ENCODE measurements at regions not wholly inside any gene's neighbourhood (a gene's known extent, or its start where the extent isn't known, plus 50 kb on each side); places are given as distances from the start of the nearest gene placed in this dataset.

DNA sequence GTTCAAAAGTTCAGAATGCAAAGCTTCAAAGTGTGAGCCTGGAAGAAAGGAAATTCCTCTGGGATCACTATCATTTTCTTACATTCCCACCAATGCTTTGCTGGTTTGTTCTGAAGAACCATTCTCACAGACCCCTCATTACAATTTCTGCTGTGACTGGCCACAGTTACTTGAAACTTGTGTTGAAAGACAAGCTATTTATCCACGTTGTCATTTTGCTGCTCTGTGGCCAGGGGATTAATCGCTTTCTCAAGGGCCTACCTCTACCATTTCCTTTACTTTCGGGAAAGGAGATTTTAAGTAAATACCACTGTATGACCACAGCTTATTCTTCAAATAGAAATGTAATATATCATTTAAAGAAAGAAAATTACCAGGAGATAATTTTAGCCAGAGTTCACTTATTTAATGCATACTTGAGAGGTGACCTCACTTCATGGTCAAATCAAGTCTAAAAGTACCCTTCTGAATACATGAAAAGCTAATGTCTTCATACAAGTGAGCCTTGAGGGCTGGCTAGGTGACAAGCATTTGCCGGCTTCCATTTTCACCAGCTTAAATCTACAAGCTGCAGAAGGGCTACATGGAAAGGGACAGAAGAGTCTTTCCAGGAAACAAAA, 69.8 kb upstream of the ROBO2 start:
- DNase-seq, result no peak

DNA sequence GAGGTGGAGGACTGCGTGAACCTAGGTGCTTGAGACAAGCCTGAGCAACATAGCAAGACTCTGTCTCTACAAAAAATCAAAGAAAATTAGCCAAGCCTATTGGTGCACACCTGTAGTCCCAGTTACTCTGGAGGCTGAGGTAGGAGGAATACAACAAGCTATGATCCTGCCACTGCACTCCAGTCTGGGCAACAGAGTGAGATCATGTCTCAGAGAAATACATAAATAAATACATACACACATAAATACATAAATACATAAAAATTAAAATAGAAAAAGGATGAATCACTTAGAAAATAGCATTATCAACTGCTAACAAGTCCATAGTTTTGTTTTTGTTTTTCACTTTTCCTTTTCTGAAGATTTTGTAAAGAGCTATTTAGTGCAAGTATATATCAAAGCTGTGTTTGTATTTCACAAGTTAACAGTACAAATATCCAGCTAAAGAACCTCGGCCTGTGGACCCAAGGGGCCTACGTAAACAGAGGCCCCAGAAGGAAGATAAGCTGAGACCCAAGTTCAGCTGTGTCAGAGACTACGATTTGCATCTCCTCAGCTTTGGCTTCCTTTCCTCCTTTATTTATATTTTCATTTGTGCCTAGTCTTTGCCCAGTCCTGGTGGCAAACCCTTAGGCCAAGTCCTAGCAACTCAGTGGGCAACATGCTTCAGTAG, 67.1 kb upstream of the ROBO2 start:
- TF ChIP-seq, protein P1, sequence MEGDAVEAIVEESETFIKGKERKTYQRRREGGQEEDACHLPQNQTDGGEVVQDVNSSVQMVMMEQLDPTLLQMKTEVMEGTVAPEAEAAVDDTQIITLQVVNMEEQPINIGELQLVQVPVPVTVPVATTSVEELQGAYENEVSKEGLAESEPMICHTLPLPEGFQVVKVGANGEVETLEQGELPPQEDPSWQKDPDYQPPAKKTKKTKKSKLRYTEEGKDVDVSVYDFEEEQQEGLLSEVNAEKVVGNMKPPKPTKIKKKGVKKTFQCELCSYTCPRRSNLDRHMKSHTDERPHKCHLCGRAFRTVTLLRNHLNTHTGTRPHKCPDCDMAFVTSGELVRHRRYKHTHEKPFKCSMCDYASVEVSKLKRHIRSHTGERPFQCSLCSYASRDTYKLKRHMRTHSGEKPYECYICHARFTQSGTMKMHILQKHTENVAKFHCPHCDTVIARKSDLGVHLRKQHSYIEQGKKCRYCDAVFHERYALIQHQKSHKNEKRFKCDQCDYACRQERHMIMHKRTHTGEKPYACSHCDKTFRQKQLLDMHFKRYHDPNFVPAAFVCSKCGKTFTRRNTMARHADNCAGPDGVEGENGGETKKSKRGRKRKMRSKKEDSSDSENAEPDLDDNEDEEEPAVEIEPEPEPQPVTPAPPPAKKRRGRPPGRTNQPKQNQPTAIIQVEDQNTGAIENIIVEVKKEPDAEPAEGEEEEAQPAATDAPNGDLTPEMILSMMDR (IDR thresholded peaks at IDR 0.05), result no peak
- Histone ChIP-seq H3K27ac (no peak overlapping the region), H3K27me3 (no peaks in the 10 kb centered on the region), H3K9me3 (no peaks in the 10 kb centered on the region), H3K4me1 (no peaks in the 10 kb centered on the region), H3K36me3 (no peaks in the 10 kb centered on the region), H3K4me3 (no peak overlapping the region)
- DNase-seq (no peak), ATAC-seq (no peak)
- intact Hi-C loops (cut with DNase I), result no loop called here

More for the DNA sequence above, 69.8 kb upstream of the ROBO2 start:
- Histone ChIP-seq H3K27ac (no peak overlapping the region), H3K9me3 (no peaks in the 10 kb centered on the region), H3K4me3 (no peak overlapping the region), H3K36me3 (no peaks in the 10 kb centered on the region), H3K27me3 (no peaks in the 10 kb centered on the region), H3K4me1 (no peaks in the 10 kb centered on the region)
- no peak for ATAC-seq
- TF ChIP-seq, protein P1 (IDR thresholded peaks at IDR 0.05), result no peak
- intact Hi-C loops (cut with DNase I), result no loop called here

DNA sequence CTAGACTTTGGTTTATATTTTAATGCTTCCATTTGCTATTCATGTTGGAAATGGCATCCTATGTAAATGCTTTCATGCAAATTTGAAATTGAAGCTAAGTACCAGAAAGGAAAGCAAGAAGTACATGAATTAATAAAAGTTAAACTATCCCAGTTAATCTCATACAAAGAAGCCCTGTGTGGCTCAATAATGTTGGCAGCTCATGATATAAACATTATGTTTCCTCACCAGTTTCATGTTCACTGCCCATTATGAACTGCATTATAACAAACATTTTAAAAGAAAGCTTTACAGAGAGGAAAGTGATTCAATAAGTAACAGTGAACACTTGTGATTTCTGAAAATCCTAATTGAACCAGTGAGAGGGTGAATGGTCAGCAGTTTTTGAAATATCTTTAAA, 62.9 kb upstream of the ROBO2 start:
- Histone ChIP-seq H3K36me3 (no peaks in the 10 kb centered on the region), H3K4me1 (no peaks in the 10 kb centered on the region), H3K27me3 (no peaks in the 10 kb centered on the region), H3K4me3 (no peak overlapping the region), H3K27ac (no peak overlapping the region), H3K9me3 (no peaks in the 10 kb centered on the region)
- no peak for DNase-seq
- TF ChIP-seq, protein P1 (IDR thresholded peaks at IDR 0.05), result no peak
- no peak for ATAC-seq
- intact Hi-C loops (cut with DNase I), result no loop called here

DNA sequence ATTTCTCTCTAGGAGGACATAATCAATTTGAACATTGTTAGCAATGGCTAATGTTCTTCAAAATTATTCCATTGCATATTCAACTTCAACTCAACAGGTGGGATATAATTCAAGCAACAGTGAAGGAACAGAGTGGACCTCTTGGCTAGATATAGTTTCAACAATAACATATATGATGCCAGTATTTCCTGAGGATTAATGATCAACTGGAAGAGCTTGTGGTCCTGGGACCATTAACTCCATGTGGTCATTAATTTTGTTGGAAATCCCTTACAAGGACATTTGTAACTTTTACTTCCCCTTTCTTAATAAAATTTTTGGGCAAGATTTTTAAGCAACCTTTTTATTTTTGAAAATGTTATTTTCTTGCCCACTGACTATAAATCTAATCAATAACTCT, 54.3 kb upstream of the ROBO2 start:
- intact Hi-C loops (cut with DNase I), result no loop called here
- Histone ChIP-seq H3K27me3 (no peaks in the 10 kb centered on the region), H3K4me3 (no peak overlapping the region), H3K9me3 (no peaks in the 10 kb centered on the region), H3K27ac (no peak overlapping the region), H3K36me3 (no peaks in the 10 kb centered on the region), H3K4me1 (no peaks in the 10 kb centered on the region)
- TF ChIP-seq, protein P1 (IDR thresholded peaks at IDR 0.05), result no peak
- DNase-seq (no peak), ATAC-seq (no peak)

DNA sequence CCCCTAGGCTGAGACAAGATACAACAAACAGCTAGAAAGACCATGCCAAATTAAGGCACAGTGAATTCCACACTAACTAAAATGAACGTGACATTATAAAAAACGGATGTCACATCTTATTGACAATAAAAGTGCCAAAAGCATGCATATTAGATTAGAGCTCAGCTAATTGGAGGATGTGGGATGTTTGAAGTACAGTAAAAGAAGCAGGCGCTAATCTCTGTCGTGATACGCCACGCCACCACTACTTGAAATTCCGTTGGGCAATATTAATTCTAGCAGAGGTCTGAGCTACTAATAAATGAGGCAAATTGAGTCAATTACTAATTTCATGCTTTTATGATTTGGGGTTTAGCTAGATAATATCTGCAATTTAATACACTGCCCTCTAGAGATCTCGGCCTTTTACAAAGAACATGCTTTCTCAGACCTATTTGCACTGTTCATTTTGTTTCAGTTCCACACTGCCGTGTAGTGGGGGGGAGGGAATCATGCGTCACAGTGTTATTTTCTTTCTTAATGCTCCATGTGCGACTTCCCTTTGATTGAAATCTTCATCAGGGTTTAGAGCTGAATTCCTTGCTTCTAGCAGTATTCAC, 52.9 kb upstream of the ROBO2 start:
- H3K4me3 ChIP-seq, result no peak overlapping the region
- no peaks in the 10 kb centered on the region for H3K9me3 ChIP-seq
- ATAC-seq (no peak), DNase-seq (no peak)
- intact Hi-C loops (cut with DNase I), result no loop called here
- no peaks in the 10 kb centered on the region for H3K4me1 ChIP-seq
- no peaks in the 10 kb centered on the region for H3K27me3 ChIP-seq
- no peaks in the 10 kb centered on the region for H3K36me3 ChIP-seq
- H3K27ac ChIP-seq, result no peak overlapping the region
- TF ChIP-seq, protein P1 (IDR thresholded peaks at IDR 0.05), result no peak
